LNCaP clone FGC (cell line): ENCODE measurements at regions not wholly inside any gene's neighbourhood (a gene's known extent, or its start where the extent isn't known, plus 50 kb on each side); places are given as distances from the start of the nearest gene placed in this dataset.
"Not testable (repeated sequence)": the region's sequence is repeated elsewhere in the genome, so short reads cannot be mapped to it uniquely, and the experiment has no call there.

Experiments used
- DNase-seq: peaks from one replicate; pipeline ENCODE4 v3.0.0-alpha.2; 2011; ENCODE audit warnings: low read depth
- H3K4me3 ChIP-seq: 2 replicates; pipeline ENCODE4 v1.5.1; 2011; ENCODE audit warnings: mild to moderate bottlenecking, low read depth, low read length, control low read depth
- TF ChIP-seq, protein P1 (sequence below): IDR thresholded peaks from 2 replicates; pipeline ENCODE4 v1.5.1; 2012; ENCODE audit warnings: mild to moderate bottlenecking; ENCODE audit not compliant: control insufficient read depth, insufficient read depth; ENCODE audit errors: extremely low read depth

DNA sequence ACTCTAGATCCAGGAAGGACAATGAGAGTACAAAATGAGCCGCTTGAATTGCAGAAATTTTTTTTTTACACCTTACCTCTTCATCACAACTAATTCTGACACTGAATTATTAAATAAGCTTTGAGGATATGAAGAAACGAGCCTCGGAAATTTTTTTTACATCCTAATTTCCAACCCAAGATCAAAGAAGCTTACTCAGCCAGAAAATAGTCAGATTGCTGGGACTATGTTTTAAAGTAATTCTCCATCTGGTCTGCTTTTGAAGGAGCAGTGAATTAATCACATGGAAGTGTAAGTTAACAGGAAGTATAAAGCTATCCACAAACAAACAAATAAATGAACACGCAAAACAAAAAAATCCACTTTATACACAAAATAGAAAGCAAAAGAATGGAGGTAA, 437.0 kb upstream of the KCNMB2 start:
- H3K4me3 ChIP-seq: no peak overlapping the region
- no peak for DNase-seq
- TF ChIP-seq, protein P1, sequence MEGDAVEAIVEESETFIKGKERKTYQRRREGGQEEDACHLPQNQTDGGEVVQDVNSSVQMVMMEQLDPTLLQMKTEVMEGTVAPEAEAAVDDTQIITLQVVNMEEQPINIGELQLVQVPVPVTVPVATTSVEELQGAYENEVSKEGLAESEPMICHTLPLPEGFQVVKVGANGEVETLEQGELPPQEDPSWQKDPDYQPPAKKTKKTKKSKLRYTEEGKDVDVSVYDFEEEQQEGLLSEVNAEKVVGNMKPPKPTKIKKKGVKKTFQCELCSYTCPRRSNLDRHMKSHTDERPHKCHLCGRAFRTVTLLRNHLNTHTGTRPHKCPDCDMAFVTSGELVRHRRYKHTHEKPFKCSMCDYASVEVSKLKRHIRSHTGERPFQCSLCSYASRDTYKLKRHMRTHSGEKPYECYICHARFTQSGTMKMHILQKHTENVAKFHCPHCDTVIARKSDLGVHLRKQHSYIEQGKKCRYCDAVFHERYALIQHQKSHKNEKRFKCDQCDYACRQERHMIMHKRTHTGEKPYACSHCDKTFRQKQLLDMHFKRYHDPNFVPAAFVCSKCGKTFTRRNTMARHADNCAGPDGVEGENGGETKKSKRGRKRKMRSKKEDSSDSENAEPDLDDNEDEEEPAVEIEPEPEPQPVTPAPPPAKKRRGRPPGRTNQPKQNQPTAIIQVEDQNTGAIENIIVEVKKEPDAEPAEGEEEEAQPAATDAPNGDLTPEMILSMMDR: no peak

DNA sequence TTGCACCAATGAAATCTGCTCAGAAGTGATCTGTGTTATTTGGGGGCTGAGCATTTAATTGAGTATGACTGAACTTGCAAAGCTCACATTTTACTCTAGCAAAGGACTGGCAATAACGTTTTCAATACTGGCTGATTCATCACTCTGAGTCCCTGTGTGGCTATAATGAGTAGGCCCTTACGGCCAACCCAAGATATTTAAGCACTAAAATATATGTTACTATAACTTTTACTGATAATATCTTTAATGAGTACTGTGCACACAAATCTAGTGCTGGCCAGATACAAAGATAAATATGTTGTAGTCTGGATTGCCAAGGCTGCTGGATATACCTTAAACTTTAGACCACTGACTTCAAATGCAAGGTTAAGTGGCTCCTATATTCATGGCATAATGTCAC, 436.4 kb upstream of the KCNMB2 start:
- peak; percentile 65 for DNase-seq
- H3K4me3 ChIP-seq: no peak overlapping the region
- TF ChIP-seq, protein P1: no peak

DNA sequence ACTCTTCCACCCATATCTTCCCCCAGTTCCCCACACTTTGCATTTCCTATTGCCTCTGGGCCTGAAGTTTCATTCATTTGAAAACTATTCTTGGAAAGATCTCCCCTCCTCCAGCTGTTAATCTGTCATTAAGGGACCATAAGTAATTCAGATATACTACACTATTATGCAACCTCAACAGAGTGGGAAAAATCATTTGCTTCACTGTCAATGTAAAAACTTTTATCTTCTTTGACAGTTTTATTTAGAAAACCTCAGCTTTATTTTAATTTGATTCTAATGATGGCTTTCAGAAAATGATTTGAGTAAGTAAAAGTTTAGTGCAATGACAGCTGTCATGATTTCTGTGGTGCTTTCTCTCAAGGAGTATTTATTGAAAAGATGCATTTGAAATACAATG, 435.3 kb upstream of the KCNMB2 start:
- no peak overlapping the region for H3K4me3 ChIP-seq
- TF ChIP-seq, protein P1: no peak
- no peak for DNase-seq

DNA sequence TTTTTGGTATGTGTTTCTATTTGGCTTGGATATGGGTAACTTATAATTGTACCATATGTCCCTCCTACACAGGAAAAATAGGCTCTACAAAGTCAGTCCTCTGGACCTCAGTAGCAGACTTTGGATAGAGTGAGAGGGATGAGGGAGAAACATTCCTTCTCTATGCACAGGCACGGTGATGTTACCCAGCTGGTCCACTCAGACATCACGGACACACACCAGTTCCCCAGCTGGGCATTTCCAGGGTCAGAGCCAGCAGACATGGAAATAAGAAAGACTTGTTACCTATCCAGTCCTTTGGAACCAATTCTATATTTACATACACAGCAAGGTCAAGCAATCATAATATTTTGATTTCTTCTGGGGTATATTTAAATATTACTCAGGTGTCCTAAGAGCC, 433.1 kb upstream of the KCNMB2 start:
- peak; percentile 18 for DNase-seq
- TF ChIP-seq, protein P1: no peak
- no peak overlapping the region for H3K4me3 ChIP-seq

DNA sequence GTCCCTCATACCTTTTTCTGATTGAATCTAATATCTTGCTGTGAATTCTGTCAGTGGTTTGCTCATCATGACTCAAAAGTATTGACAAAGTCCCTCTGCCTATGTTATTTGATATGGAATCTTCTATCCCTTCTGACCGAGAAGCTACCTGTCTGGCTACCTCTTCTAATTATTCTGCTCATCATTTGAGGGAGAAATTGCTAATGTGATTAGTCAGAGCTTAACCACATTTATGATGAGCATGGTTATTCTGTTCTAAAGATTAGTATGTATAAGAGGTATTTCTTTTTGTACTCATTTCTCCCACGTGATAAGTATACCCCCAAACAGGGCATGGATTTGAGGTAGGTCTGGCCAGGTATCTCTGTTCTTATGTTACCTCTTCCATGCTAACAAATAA, 428.4 kb upstream of the KCNMB2 start:
- TF ChIP-seq, protein P1: no peak
- no peak for DNase-seq
- no peak overlapping the region for H3K4me3 ChIP-seq

DNA sequence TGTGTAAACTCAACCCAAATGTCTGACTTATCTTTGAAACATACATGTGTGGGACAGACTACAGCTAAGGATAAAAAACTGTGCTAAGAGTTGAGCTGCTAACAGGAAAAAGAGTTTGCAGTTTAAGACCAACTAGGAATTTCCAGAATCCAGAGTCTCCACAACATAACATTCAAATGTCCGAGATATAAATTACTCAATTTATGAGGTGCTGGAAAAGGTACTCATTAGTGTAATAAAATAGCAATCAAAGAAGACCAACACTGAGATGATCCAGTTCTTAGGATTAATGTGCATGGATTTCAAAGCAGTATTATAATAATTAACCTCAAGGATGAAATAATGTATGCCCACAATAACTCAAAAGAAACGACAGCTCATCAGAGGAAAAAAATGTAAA, 426.5 kb upstream of the KCNMB2 start:
- no peak for DNase-seq
- TF ChIP-seq, protein P1: no peak
- no peak overlapping the region for H3K4me3 ChIP-seq

DNA sequence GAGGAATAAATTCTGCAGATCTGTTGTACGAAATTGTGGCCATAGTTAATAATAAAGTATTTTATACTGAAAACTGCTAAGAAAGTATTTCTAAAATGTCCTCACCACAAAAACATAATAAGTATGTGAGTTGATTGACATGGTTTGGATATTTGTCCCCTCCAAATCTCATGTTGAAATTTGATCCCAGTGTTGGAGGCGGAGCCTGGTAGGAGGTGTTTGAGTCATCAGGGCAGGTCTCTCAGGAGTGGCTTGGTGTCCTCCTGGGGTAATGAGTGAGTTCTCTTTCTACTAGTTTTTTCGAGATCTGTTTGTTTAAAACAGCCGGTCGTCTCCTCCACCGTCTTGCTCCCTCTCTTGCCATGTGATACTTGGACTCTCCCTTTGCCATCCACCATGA, 424.1 kb upstream of the KCNMB2 start:
- DNase-seq: no peak
- TF ChIP-seq, protein P1: no peak
- H3K4me3 ChIP-seq: no peak overlapping the region

DNA sequence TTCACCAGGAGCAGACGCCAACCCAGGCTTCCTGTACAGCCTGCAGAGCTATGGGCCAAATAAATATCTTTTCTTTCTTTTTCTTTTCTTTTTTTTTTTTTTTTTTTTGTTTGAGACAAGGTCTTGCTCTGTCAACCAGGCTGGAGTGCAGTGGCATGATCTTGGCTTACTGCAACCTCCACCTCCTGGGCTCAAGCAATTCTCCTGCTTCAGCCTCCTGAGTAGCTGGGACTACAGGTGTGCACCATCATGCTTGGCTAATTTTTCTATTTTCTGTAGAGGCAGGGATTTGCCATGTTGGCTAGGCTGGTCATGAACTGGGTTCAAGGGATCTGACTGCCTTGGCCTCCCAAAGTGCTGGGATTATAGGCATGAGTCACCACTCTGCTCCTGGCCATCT, 423.7 kb upstream of the KCNMB2 start:
- not testable (repeated sequence) for DNase-seq, H3K4me3 ChIP-seq
